Keratinocyte (primary cell): ENCODE measurements at regions not wholly inside any gene's neighbourhood (a gene's known extent, or its start where the extent isn't known, plus 50 kb on each side); places are given as distances from the start of the nearest gene placed in this dataset.

Experiments used
- CTCF ChIP-seq, 3 experiments: IDR thresholded peaks in 1 of 3; conservative IDR thresholded peaks in 1 of 3; optimal IDR thresholded peaks in 1 of 3; 2 replicates in 2 of 3; 3 replicates in 1 of 3; pipeline versions ENCODE3 to v1.5.1; 2011; ENCODE audit warnings: low read length in 3 of 3, mild to moderate bottlenecking in 3 of 3, moderate library complexity in 2 of 3, control low read depth in 1 of 3, inconsistent platforms in 1 of 3; ENCODE audit not compliant: insufficient read depth in 2 of 3; ENCODE audit errors: extremely low read depth in 1 of 3
- EZH2 ChIP-seq: IDR thresholded peaks from one replicate; pipeline ENCODE4 v1.6.1; 2012; ENCODE audit warnings: inconsistent platforms, mild to moderate bottlenecking, low read length, moderate library complexity

GRCh38 chr2:7517851-7518250, 600.6 kb downstream of the RNF144A start:
- TF ChIP-seq EZH2: no peak
- TF ChIP-seq CTCF (optimal IDR thresholded peaks at IDR 0.05 in 1 of 3, IDR thresholded peaks at IDR 0.05 in 1 of 3, conservative IDR thresholded peaks at IDR 0.05 in 1 of 3; ENCODE audit: extremely low read depth in 1 of 3, insufficient read depth in 2 of 3, low read length in 3 of 3): no peak
